Lower leg skin (tissue), 3 donors: ENCODE measurements at regions not wholly inside any gene's neighbourhood (a gene's known extent, or its start where the extent isn't known, plus 50 kb on each side); places are given as distances from the start of the nearest gene placed in this dataset.

Experiments
- POLR2A ChIP-seq, 2 donors: fragments of 450-650 bp; IDR thresholded peaks; one replicate each; pipeline ENCODE4 v1.6.1; 2016 to 2017; ENCODE audit warnings: antibody characterized with exemption in 2 of 2, mild to moderate bottlenecking in 1 of 2, moderate library complexity in 1 of 2
- TF ChIP-seq, protein P1 (sequence below), 3 donors: fragments of 450-650 bp; IDR thresholded peaks; one replicate each; pipeline ENCODE4 v1.5.1; 2016; ENCODE audit warnings: antibody characterized with exemption in 3 of 3, mild to moderate bottlenecking in 3 of 3, moderate library complexity in 2 of 3

DNA sequence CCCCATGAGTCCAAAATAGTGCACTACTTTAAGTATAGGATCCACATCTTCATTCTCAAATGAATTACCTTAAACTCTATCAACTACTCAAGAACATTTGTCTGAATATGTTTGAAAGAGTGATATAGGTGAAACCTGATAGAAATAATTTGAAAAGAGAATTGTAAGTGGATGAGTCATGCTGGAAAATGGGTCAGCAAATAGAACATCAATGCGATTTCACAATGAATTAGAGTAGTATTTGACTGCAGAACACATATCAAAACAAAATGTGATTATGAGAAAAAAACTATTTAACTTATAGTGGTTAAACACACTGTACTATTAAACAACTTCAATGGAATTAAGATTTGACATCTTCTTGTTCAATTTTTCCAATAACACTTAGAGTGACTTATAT is 300.6 kb upstream of the KLHL1 start:
- TF ChIP-seq, protein P1, sequence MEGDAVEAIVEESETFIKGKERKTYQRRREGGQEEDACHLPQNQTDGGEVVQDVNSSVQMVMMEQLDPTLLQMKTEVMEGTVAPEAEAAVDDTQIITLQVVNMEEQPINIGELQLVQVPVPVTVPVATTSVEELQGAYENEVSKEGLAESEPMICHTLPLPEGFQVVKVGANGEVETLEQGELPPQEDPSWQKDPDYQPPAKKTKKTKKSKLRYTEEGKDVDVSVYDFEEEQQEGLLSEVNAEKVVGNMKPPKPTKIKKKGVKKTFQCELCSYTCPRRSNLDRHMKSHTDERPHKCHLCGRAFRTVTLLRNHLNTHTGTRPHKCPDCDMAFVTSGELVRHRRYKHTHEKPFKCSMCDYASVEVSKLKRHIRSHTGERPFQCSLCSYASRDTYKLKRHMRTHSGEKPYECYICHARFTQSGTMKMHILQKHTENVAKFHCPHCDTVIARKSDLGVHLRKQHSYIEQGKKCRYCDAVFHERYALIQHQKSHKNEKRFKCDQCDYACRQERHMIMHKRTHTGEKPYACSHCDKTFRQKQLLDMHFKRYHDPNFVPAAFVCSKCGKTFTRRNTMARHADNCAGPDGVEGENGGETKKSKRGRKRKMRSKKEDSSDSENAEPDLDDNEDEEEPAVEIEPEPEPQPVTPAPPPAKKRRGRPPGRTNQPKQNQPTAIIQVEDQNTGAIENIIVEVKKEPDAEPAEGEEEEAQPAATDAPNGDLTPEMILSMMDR (IDR thresholded peaks at IDR 0.05): no peak
- TF ChIP-seq POLR2A (IDR thresholded peaks at IDR 0.05): no peak
